ENCODE measurements at regions not wholly inside any gene's neighbourhood (a gene's known extent, or its start where the extent isn't known, plus 50 kb on each side); places are given as distances from the start of the nearest gene placed in this dataset.
A peak's percentile ranks its signal among the peaks of the same experiment; 100 is the strongest.
"Not testable (repeated sequence)": the region's sequence is repeated elsewhere in the genome, so short reads cannot be mapped to it uniquely, and the experiment has no call there.

DNA sequence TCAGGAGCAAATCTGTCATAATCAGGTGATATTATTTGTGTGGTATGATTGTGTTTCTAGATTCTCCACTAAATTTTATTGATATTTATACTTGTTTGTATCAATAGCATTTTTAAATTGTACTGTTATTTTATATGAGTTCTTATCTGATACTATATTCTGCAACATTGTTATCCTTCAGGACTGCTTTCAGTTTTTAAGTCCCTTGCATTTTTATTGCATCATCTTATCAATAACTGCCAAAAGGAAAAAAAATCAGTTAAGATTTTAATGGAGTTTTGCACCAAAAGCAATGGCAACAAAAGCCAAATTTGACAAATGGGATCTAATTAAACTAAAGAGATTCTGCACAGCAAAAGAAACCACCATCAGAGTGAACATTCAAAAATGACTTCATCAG lies 741.3 kb upstream of the CTNND2 start:
- DNase-seq = no peak

DNA sequence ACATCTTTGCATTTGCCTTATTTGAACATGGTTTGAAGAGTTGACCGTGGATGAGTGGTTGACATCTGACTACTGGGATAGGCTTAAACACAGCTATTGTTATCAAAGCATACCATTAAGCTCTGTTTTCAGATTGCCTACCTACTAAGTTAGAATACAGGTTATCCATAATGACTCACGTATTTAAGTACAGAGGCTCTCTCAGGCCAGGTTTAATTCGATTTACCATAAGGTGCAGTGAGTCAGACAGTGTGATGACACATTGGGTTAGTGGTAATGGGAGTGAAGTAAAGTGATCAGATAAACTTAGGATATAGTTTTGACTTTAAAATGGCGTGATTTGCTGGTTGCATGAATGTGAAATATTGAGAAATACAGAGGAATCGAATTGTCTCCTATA lies 732.0 kb upstream of the CTNND2 start:
- DNase-seq = no peak

- no peak for DNase-seq
These were observed 722.3 kb upstream of the CTNND2 start for GRCh38 chr5:12626556-12626955.

- DNase-seq = no peak
These were observed 721.5 kb upstream of the CTNND2 start for GRCh38 chr5:12625667-12626263.

GRCh38 chr5:12624776-12625560 lies 720.7 kb upstream of the CTNND2 start:
- DNase-seq = no peak

GRCh38 chr5:12623408-12623807 lies 719.2 kb upstream of the CTNND2 start:
- no peak for DNase-seq

GRCh38 chr5:12616093-12616492 lies 711.8 kb upstream of the CTNND2 start:
- no peak for DNase-seq

DNA sequence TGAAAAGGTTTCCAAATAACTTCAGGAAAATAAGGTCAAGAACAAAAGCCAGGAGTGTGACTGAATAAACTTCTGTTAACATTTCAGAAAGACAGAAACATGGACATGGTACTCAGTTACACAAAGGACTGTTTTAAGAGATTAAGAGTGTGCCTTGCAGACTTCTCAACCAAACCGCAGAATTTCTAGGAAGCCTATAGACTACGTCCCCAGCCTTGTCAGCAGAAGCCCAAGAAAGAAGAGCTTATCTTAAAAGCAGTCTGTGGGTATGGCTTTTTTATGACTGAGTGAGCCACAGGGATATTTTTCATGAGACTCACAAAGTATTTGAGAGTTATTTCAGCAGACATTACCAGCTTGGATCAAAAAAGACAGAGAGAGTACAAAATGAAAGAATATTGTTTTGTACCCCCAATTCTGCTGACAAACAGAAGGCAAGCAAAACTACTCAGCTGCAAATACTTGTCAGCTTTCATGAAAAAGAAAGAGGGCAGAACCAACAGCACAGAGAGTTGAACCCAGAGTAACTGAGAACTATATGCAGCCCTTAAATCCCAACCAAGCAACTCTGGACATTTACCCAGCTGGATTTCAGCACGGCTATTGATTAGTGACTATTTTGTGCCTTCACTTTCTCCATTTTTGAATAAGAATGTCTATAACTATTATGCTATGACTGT lies 711.0 kb upstream of the CTNND2 start:
- DNase-seq = no peak

- DNase-seq = no peak
These were observed 710.4 kb upstream of the CTNND2 start for GRCh38 chr5:12614608-12615007.

DNA sequence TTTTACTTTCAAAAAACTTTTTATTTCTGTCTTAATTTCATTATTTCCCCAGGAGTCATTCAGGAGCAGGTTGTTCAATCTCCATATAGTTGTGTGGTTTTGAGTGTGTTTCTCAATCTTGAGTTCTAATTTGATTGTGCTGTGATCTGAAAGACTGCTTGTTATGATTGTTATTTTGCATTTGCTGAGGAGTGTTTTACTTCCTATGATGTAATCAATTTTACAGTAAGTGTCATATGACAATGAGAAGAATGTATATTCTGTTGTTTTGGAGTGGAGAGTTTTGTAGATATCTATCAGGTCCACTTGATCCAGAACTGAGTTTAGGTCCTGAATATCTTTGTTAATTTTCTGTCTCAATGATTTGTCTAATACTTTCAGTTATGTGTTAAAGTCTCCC lies 706.9 kb upstream of the CTNND2 start:
- DNase-seq = no peak

DNA sequence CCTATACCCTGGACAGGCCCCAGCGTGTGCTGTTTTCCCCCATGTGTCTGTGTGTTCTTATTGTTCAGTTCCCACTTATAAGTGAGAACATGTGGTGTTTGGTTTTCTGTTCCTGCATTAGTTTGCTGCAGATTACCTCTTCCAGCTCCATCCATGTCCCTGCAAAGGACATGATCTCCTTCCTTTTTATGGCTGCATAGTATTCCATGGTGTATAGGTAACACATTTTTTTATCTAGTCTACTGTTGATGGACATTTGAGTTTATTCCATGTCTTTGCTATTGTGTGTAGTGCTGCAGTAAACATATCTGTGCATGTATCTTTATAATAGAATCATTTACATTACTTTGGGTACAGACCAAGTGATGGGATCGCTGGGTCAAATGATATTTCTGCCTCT lies 703.6 kb upstream of the CTNND2 start:
- DNase-seq = not testable (repeated sequence)

GRCh38 chr5:12592228-12592627 lies 688.0 kb upstream of the CTNND2 start:
- no peak for DNase-seq

DNA sequence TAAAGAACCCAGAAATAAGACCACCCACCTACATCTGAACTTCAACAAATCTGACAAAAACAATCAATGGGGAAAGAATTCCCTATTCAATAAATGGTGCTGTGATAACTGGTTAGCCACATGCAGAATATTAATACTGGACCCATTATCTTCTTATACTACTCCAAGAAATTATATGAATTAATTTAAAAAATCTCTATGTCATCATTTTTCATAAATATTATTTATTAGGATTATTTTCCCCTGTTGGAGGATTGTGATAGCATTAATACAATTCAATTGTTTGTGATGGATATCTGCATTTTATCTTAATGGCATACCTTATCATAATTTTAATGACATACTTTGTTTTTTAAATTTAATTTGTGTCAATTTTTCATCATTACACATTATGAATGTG lies 682.2 kb upstream of the CTNND2 start:
- DNase-seq = no peak

GRCh38 chr5:12578803-12579202 lies 674.6 kb upstream of the CTNND2 start:
- DNase-seq = not testable (repeated sequence)

- not testable (repeated sequence) for DNase-seq
These were observed 672.7 kb upstream of the CTNND2 start for GRCh38 chr5:12576953-12577352.

DNA sequence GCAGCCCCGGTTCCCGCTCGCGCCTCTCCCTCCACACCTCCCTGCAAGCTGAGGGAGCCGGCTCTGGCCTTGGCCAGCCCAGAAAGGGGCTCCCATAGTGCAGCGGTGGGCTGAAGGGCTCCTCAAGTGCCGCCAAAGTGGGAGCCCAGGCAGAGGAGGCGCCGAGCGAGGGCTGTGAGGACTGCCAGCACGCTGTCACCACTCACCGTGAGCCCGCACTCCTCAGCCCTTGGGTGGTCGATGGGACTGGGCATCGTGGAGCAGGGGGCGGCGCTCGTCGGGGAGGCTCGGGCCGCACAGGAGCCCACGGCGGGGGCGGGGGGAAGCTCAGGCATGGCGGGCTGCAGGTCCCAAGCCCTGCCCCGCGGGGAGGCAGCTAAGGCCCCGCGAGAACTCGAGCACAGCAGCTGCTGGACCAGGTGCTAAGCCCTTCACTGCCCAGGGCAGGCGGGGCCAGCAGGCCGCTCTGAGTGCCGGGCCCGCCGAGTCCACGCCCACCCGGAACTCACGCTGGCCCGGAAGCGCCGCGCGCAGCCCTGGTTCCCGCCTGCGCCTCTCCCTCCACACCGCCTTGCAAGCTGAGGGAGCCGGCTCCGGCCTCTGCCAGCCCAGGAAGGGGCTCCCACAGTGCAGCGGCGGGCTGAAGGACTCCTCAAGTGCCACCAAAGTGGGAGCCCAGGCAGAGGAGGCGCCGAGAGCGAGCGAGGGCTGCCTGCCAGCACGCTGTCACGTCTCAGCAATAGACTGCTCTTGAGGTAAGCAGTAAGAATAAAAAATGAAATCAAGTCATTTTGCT lies 670.2 kb upstream of the CTNND2 start:
- DNase-seq = peak; percentile 77 to 84

- not testable (repeated sequence) for DNase-seq
These were observed 669.7 kb upstream of the CTNND2 start for GRCh38 chr5:12573916-12574297.

- no peak for DNase-seq
These were observed 666.4 kb upstream of the CTNND2 start for GRCh38 chr5:12570688-12571087.

GRCh38 chr5:12566441-12566840 lies 662.2 kb upstream of the CTNND2 start:
- DNase-seq = no peak

- DNase-seq = no peak
These were observed 652.8 kb upstream of the CTNND2 start for GRCh38 chr5:12557012-12557411.

DNA sequence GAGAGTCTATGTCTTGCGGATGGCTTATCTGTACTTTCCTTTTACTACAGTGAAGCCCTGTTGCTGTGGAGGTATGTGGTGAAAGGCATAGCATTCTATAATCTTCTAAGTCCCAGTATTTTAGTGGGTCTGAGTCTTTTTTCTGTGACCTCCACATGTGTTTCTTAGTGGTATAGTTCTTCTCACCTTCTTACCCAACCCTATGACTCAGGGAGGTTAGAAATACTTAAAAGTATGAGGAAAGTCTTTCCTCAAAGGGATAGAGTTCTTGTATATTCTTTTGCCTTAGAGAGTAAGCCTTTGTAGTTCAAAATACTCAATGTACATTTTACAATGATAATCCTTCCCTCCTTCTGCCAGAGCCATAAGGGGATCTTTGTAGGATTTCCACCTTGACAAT lies 621.9 kb upstream of the CTNND2 start:
- no peak for DNase-seq

DNA sequence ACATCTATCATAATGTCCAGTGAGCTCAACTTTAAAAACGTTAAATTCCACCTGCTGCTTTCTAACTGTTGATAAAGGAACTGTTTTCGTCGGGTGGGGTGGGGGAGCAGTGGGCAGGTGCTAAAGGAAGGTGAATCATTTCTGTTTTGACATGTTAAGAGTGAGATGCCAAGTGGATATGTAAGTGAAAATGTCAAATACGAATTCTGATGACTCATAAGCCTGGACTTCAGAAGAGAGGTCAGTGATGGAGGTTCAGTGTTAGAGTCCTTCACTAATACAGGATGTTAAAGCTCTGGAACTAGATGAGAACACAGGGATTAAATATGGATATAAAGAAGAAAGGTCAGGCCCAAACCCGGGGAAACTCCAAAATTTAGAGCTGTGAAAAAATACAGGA lies 617.9 kb upstream of the CTNND2 start:
- DNase-seq = no peak

GRCh38 chr5:12504983-12505382 lies 600.7 kb upstream of the CTNND2 start:
- DNase-seq = not testable (repeated sequence)

Data from NCI-H187 (cell line).